ENCODE measurements at regions not wholly inside any gene's neighbourhood (a gene's known extent, or its start where the extent isn't known, plus 50 kb on each side); places are given as distances from the start of the nearest gene placed in this dataset.

DNA sequence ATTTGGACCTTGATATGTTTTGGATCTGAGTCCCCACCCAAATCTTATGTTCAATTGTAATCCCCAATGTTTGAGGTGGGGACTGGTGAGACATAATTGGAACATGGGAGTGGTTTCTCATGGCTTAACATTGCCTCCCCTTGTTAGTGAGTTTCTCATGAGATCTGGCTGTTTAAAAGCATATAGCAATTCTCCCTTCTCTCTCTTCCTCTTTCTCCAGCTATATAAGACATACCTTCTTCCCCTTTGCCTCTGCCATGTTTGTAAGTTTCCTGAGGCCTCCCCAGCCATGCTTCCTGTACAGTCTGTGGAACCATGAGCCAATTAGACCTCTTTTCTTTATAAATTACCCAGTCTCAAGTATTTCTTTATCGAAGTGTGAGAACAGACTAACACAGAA, 692.4 kb downstream of the KCNT2 start:
- H3K27ac Mint-ChIP-seq = no peak overlapping the region
- H3K36me3 Mint-ChIP-seq = no peaks in the 10 kb centered on the region
- peaks cover 4 to 26% (median 16%) of the 10 kb centered on the region in 6 donors for H3K9me3 Mint-ChIP-seq
- no peaks in the 10 kb centered on the region for H3K4me1 Mint-ChIP-seq
- no peak overlapping the region for H3K4me3 Mint-ChIP-seq
- H3K27me3 Mint-ChIP-seq (ENCODE audit: low read depth in 3 of 3) = peaks cover 0 to 2% (median 0%) of the 10 kb centered on the region in 3 donors
- DNase-seq = no peak

DNA sequence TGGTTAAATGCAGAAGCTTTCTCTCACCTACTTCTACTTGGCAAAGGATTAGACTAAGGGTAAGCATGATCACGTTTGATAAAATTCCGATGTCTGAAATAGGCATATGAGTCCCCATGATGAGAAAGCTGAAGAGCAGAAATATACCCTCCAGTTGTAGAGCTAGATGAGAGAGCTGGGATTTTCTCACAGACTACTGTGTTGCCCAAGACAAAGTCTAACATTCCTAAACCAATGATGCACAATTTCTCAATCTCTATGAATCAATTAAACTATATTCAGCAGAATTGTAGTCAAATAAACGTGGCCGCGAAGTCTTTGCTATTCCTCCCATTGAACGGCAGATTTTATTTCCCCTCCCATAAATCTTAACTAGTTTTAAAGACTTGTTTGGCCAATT, 699.2 kb downstream of the KCNT2 start:
- H3K27ac Mint-ChIP-seq = no peak overlapping the region
- H3K9me3 Mint-ChIP-seq = peaks cover 0 to 16% (median 6%) of the 10 kb centered on the region in 6 donors
- DNase-seq = no peak
- H3K4me1 Mint-ChIP-seq = no peaks in the 10 kb centered on the region
- no peak overlapping the region for H3K4me3 Mint-ChIP-seq
- H3K36me3 Mint-ChIP-seq = no peaks in the 10 kb centered on the region
- H3K27me3 Mint-ChIP-seq (ENCODE audit: low read depth in 3 of 3) = no peaks in the 10 kb centered on the region

DNA sequence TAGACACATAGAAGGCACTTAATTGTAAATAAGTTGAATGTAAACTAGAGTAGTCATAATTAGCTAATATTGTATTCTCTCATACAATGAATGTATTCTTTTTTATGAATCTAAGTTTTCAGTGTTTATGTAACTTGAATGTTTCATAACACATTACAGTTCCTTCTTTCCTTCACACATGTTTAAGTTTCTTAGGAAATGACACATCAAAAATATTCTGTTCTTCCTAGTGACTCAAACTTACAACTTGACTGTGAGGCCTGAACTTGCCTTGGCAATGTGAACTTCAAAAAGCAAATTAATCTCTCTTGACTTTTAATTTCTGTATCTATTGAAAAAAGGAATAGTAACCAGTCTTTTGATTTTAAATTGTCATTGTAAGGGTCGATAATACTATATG, 700.1 kb downstream of the KCNT2 start:
- no peak for DNase-seq
- H3K4me1 Mint-ChIP-seq = no peaks in the 10 kb centered on the region
- H3K4me3 Mint-ChIP-seq = no peak overlapping the region
- no peaks in the 10 kb centered on the region for H3K36me3 Mint-ChIP-seq
- peaks cover 0 to 23% (median 5%) of the 10 kb centered on the region in 6 donors for H3K9me3 Mint-ChIP-seq
- no peak overlapping the region for H3K27ac Mint-ChIP-seq
- H3K27me3 Mint-ChIP-seq (ENCODE audit: low read depth in 3 of 3) = no peaks in the 10 kb centered on the region

DNA sequence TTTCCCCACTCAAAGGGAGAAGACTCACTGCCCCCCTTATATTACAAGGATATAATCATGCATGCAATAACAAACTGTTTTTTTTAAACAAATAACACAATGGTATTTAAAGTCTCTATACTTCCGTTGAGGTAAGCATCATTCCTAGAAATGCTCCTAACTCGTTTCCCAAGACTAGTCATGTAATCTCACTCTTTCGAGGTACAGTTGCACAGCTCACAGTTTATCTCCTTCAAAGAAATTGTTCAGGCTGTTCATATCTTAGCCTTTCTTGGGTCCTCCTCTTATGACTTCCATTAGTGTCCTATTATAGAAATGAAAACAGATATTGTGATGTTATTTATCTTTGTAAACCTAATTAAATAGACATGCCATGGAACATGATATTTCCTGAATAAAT, 705.0 kb downstream of the KCNT2 start:
- H3K27ac Mint-ChIP-seq = no peak overlapping the region
- peaks cover 0 to 30% (median 9%) of the 10 kb centered on the region in 6 donors for H3K9me3 Mint-ChIP-seq
- no peaks in the 10 kb centered on the region for H3K4me1 Mint-ChIP-seq
- no peaks in the 10 kb centered on the region for H3K27me3 Mint-ChIP-seq (ENCODE audit: low read depth in 3 of 3)
- no peak overlapping the region for H3K4me3 Mint-ChIP-seq
- no peaks in the 10 kb centered on the region for H3K36me3 Mint-ChIP-seq
- DNase-seq = no peak

DNA sequence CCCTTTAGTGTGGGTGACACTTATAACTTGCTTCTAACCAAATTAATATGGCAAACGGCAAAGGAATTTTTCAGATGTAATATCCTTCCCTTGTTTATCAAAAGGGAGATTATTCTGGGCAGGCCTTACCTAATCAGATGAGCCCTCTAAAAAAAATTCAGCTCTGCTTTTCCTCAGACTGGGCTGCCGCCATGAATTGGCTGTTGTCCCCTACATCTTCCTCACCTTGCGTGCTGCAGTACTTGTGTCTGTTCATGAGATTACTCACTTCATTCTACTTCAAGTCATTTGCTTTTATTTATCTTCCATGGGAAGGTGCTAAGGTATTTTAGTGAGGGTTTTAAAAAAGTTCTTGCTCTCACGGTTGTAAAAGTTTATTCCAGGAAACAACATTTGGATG, 705.5 kb downstream of the KCNT2 start:
- no peak for DNase-seq
- Mint-ChIP-seq H3K36me3 (no peaks in the 10 kb centered on the region), H3K27me3 (ENCODE audit: low read depth in 3 of 3) (no peaks in the 10 kb centered on the region), H3K27ac (no peak overlapping the region), H3K4me3 (no peak overlapping the region), H3K4me1 (no peaks in the 10 kb centered on the region), H3K9me3 (peaks cover 0 to 34% (median 9%) of the 10 kb centered on the region in 6 donors)

DNA sequence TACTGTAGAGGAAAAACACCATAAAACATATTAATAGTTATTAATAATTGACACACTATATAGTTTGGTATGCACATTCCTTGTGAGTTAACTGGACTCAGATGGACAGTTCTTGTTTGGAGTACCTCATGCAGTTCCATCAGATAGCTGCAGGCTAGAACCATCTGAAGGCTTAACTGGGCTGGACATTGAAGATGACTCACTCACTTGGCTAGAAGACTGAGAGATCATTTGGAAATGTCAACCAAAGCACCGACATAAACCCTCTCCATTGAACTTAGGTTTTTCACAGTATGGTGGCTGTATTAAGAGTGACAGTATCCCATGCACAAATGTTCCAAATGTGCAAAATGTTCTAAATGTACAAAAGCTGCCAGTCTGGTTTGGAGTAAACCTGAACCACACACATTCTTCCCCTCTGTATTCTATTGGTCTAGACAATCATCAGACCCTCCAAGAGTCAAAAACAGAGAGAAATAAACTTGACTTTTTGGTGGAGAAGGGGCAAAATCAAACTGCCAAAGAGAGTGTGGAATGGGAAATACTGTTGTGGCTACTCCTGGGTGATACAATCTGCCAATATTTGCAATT, 708.4 kb downstream of the KCNT2 start:
- H3K9me3 Mint-ChIP-seq = peaks cover 0 to 47% (median 16%) of the 10 kb centered on the region in 6 donors
- no peaks in the 10 kb centered on the region for H3K27me3 Mint-ChIP-seq (ENCODE audit: low read depth in 3 of 3)
- H3K36me3 Mint-ChIP-seq = peaks cover 0 to 4% (median 0%) of the 10 kb centered on the region in 3 donors
- no peak overlapping the region for H3K4me3 Mint-ChIP-seq
- no peak overlapping the region for H3K27ac Mint-ChIP-seq
- DNase-seq = no peak
- H3K4me1 Mint-ChIP-seq = no peaks in the 10 kb centered on the region

DNA sequence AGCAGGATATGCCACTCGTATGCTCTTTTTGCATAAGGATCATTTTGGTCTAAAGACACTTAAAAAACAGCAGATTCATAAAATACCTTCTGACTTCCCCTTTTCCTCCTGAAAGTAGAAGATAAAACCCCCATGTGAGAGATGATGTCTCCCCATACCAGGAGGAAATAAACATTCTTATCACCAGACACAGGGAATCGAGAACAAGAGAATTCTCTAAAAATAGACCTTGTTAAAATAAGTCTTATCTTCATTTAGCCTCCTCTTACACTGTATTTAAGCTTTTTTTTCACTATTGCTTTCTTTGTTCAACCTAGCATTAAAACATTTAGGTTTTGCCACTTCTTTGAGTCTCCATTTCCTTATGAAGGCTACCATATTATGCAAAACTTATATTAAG, 709.3 kb downstream of the KCNT2 start:
- Mint-ChIP-seq H3K27ac (no peak overlapping the region), H3K9me3 (peaks cover 0 to 46% (median 16%) of the 10 kb centered on the region in 6 donors), H3K4me3 (no peak overlapping the region), H3K36me3 (peaks cover 0 to 4% (median 0%) of the 10 kb centered on the region in 3 donors), H3K4me1 (no peaks in the 10 kb centered on the region), H3K27me3 (ENCODE audit: low read depth in 3 of 3) (no peaks in the 10 kb centered on the region)
- no peak for DNase-seq

DNA sequence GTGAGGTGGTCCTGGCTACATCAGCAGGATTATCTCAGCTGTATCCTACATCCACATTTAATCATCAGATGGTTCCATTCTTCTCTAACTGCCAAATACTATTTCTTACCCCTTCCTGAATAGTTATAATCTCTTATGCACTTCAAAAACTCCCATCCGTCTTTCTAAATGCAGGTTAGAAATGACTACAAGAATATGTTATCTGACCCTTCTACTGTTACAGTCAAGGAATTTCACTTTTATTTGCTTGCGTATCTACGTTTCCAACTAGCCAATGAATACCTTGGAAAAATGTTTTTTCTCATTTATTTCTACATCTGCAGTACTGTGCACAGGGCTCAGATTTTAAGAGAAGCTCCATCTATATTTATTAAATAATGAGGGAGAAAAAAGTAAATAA, 709.9 kb downstream of the KCNT2 start:
- Mint-ChIP-seq H3K9me3 (peaks cover 0 to 45% (median 18%) of the 10 kb centered on the region in 6 donors), H3K4me1 (no peaks in the 10 kb centered on the region), H3K36me3 (peaks cover 0 to 4% (median 0%) of the 10 kb centered on the region in 3 donors), H3K27ac (no peak overlapping the region), H3K27me3 (ENCODE audit: low read depth in 3 of 3) (no peaks in the 10 kb centered on the region), H3K4me3 (no peak overlapping the region)
- no peak for DNase-seq

DNA sequence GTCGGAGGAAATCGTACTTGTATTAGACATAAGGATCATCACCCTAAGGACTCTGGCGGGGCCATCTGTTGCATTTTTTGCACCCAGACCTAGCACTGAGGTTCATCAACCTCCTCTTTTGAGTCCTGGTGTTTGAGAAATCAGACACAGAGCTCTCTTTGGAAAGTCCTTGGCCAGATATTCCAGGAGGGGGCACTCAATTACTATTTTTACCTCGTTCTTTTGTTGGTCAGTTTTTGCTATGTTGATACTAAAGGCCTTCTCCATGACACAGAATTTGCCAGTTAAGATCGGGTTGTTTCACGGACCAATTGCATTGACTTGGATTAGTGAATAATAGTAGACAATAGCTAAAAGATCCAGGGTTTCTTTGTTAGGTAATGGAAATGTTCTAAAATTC, 711.2 kb downstream of the KCNT2 start:
- Mint-ChIP-seq H3K27me3 (ENCODE audit: low read depth in 3 of 3) (no peaks in the 10 kb centered on the region), H3K36me3 (peaks cover 0 to 4% (median 0%) of the 10 kb centered on the region in 3 donors), H3K9me3 (peaks cover 4 to 48% (median 17%) of the 10 kb centered on the region in 6 donors), H3K4me1 (no peaks in the 10 kb centered on the region), H3K27ac (no peak overlapping the region), H3K4me3 (no peak overlapping the region)
- no peak for DNase-seq

DNA sequence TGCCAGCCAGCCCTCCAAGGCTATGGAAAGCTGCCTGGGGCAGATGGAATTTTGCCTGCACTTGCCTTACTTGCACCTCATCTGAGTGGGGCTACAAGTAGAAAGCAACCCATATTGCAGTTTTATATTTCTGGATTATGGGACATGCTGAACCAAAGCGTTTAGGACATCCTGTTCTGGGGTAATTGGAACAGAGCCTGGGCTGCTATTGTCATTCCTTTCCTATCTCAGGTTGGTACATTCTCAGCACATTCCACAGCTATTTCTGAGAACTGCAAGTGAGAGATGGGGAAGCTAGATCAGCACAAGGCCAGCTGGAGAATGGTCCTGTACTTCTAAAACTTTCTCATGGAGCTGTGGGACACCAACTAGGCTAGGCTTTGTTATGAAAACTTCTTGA, 713.8 kb downstream of the KCNT2 start:
- Mint-ChIP-seq H3K36me3 (peaks cover 0 to 4% (median 0%) of the 10 kb centered on the region in 3 donors), H3K27me3 (ENCODE audit: low read depth in 3 of 3) (no peaks in the 10 kb centered on the region), H3K9me3 (peaks cover 9 to 54% (median 25%) of the 10 kb centered on the region in 6 donors), H3K4me1 (no peaks in the 10 kb centered on the region), H3K4me3 (no peak overlapping the region), H3K27ac (no peak overlapping the region)
- no peak for DNase-seq

DNA sequence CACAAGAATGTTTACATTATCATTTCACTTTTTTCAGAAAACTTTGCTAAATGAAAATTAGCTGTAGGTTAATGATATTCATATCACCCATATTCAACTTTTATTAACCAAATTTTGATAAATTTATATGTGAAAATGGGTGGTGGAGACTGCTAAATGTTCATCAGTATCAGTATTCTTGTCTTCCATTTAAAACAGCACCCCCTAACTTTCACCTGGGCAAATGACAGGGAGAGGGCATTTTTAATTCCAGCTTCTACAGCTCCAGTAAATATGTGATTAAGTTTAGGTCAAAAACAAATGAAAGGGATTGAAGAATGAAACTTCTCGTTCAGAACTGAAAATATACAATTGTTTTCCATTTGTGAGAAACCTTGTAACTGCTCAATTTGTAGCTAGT, 722.2 kb downstream of the KCNT2 start:
- Mint-ChIP-seq H3K4me1 (no peaks in the 10 kb centered on the region), H3K4me3 (no peak overlapping the region), H3K9me3 (peaks cover 16 to 46% (median 25%) of the 10 kb centered on the region in 6 donors), H3K27me3 (ENCODE audit: low read depth in 3 of 3) (peaks cover 0 to 2% (median 0%) of the 10 kb centered on the region in 3 donors), H3K27ac (no peak overlapping the region), H3K36me3 (no peaks in the 10 kb centered on the region)
- DNase-seq = no peak

DNA sequence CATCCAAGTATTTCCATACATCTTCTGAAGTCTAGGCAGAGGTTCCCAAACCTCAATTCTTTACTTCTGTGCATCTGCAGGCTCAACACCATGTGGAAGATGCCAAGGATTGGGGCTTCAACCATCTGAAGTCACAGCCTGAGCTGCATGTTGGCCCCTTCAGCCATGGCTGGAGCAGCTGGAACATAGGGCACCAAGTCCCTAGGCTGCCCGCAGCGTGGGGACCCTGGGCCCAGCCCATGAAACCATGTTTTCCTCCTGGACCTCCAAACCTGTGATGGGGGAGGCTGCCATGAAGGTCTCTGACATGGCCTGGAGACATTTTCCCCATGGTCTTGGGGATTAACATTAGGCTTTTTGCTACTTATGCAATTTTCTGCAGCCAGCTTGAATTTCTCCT, 729.8 kb downstream of the KCNT2 start:
- Mint-ChIP-seq H3K27me3 (ENCODE audit: low read depth in 3 of 3) (peaks cover 0 to 2% (median 0%) of the 10 kb centered on the region in 3 donors), H3K36me3 (peaks cover 0 to 2% (median 0%) of the 10 kb centered on the region in 3 donors), H3K27ac (no peak overlapping the region), H3K4me3 (no peak overlapping the region), H3K9me3 (peaks cover 13 to 40% (median 20%) of the 10 kb centered on the region in 6 donors), H3K4me1 (no peaks in the 10 kb centered on the region)
- no peak for DNase-seq

DNA sequence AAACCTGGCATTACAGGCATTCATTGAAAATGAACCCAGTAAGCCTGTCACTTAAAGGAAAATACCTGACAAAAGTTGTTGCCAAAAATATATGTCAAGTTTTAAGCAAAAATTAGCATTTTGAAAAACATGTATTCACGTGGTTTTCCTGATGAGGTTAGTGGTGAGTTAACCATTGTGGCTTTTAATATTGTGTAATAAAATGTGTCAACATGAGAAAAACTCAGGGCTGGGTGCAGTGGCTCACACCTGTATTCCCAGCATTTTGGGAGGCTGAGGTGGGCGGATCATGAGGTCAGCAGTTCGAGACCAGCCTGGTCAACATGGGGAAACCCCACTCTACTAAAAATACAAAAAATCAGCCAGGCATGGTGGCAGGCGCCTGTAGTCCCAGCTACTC, 731.4 kb downstream of the KCNT2 start:
- Mint-ChIP-seq H3K9me3 (peaks cover 12 to 49% (median 23%) of the 10 kb centered on the region in 6 donors), H3K36me3 (peaks cover 0 to 6% (median 0%) of the 10 kb centered on the region in 3 donors), H3K4me3 (no peak overlapping the region), H3K4me1 (no peaks in the 10 kb centered on the region), H3K27ac (no peak overlapping the region), H3K27me3 (ENCODE audit: low read depth in 3 of 3) (peaks cover 0 to 2% (median 0%) of the 10 kb centered on the region in 3 donors)
- DNase-seq = no peak

DNA sequence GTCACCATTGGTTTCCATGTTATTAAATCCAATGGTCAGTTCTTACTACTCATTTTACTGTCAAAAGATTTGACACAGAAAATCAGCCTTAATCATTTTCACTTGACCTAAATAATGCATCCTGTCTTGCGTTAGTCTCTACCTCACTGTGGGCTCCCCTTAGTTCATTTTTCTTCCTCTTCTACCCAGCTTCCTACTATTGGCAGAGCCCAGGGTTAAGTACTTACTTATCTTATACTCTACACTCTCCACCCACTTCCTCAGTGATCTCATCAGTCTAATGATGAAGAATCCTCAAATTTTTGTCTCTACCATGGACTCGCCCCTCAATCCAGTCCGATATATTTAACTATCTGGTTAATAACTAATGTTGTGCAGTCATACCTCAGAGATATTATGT, 735.9 kb downstream of the KCNT2 start:
- DNase-seq = no peak
- H3K4me1 Mint-ChIP-seq = no peaks in the 10 kb centered on the region
- H3K36me3 Mint-ChIP-seq = peaks cover 0 to 6% (median 0%) of the 10 kb centered on the region in 3 donors
- peaks cover 13 to 47% (median 25%) of the 10 kb centered on the region in 6 donors for H3K9me3 Mint-ChIP-seq
- no peak overlapping the region for H3K4me3 Mint-ChIP-seq
- H3K27ac Mint-ChIP-seq = no peak overlapping the region
- H3K27me3 Mint-ChIP-seq (ENCODE audit: low read depth in 3 of 3) = no peaks in the 10 kb centered on the region

DNA sequence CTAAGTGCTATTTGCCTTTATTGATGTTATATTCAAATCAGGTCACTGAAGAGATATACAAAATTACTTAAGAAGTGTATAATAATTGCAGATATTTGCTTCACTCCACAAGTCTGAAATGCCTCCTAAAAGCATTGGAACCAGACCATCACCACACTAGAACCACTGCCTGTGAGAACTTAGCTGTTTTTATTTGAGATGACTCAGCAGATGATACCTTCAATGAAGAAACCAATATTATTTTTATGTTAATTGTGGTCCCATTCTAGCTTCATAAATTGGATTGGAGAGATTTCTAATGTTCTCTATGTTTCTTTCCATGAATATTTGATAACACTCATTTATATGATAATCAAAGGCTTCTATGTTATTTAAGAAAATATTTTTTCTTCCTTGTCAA, 740.6 kb downstream of the KCNT2 start:
- Mint-ChIP-seq H3K36me3 (peaks cover 0 to 3% (median 0%) of the 10 kb centered on the region in 3 donors), H3K4me1 (no peaks in the 10 kb centered on the region)
- no peak for DNase-seq

More for the DNA sequence above, 740.6 kb downstream of the KCNT2 start:
- Mint-ChIP-seq H3K4me3 (no peak overlapping the region), H3K27me3 (ENCODE audit: low read depth in 3 of 3) (no peaks in the 10 kb centered on the region), H3K9me3 (peaks cover 6 to 43% (median 14%) of the 10 kb centered on the region in 6 donors), H3K27ac (no peak overlapping the region)
